ENCODE measurements at regions not wholly inside any gene's neighbourhood (a gene's known extent, or its start where the extent isn't known, plus 50 kb on each side); places are given as distances from the start of the nearest gene placed in this dataset.
A peak's percentile ranks its signal among the peaks of the same experiment; 100 is the strongest.
"Not testable (repeated sequence)": the region's sequence is repeated elsewhere in the genome, so short reads cannot be mapped to it uniquely, and the experiment has no call there.

GRCh38 chr6:27771235-27771634 is 141.0 kb downstream of the OR2B2 start:
- no peak for DNase-seq

GRCh38 chr6:27770724-27771123 is 141.5 kb downstream of the OR2B2 start:
- no peak for DNase-seq

GRCh38 chr6:27768556-27768955 is 143.6 kb downstream of the OR2B2 start:
- no peak for DNase-seq

- no peak for DNase-seq
Observed at GRCh38 chr6:27767851-27768250, 144.3 kb downstream of the OR2B2 start.

GRCh38 chr6:27766405-27766804 is 145.8 kb downstream of the OR2B2 start:
- DNase-seq = no peak

GRCh38 chr6:27765028-27765590 is 147.1 kb downstream of the OR2B2 start:
- no peak for DNase-seq

- DNase-seq = no peak
Observed at GRCh38 chr6:27761391-27761790, 150.8 kb downstream of the OR2B2 start.

- no peak for DNase-seq
Observed at GRCh38 chr6:27760464-27760863, 151.7 kb downstream of the OR2B2 start.

GRCh38 chr6:27759930-27760329 is 152.3 kb downstream of the OR2B2 start:
- no peak for DNase-seq

GRCh38 chr6:27758491-27758890 is 153.7 kb downstream of the OR2B2 start:
- no peak for DNase-seq

GRCh38 chr6:27757307-27757706 is 154.9 kb downstream of the OR2B2 start:
- DNase-seq = peak; percentile 34

- no peak for DNase-seq
Observed at GRCh38 chr6:27755768-27756167, 156.4 kb downstream of the OR2B2 start.

- DNase-seq = no peak
Observed at GRCh38 chr6:27754408-27754782, 157.8 kb downstream of the OR2B2 start.

GRCh38 chr6:27753668-27754407 is 158.4 kb downstream of the OR2B2 start:
- DNase-seq = peak; percentile 90

GRCh38 chr6:27752038-27752885 is 159.9 kb downstream of the OR2B2 start:
- peak; percentile 81 for DNase-seq

- DNase-seq = no peak
Observed at GRCh38 chr6:27748661-27749060, 163.5 kb downstream of the OR2B2 start.

- DNase-seq = no peak
Observed at GRCh38 chr6:27747637-27748036, 164.6 kb downstream of the OR2B2 start.

GRCh38 chr6:27746860-27747259 is 165.3 kb downstream of the OR2B2 start:
- not testable (repeated sequence) for DNase-seq

GRCh38 chr6:27743787-27744186 is 168.4 kb downstream of the OR2B2 start:
- DNase-seq = no peak

- DNase-seq = no peak
Observed at GRCh38 chr6:27742833-27743573, 169.2 kb downstream of the OR2B2 start.

- DNase-seq = not testable (repeated sequence)
Observed at GRCh38 chr6:27739902-27740301, 172.3 kb downstream of the OR2B2 start.

- no peak for DNase-seq
Observed at GRCh38 chr6:27736686-27737085, 175.5 kb downstream of the OR2B2 start.

GRCh38 chr6:27728442-27728841 is 183.8 kb downstream of the OR2B2 start:
- no peak for DNase-seq

All from NCI-H1105 (cell line).